ENCODE measurements at regions not wholly inside any gene's neighbourhood (a gene's known extent, or its start where the extent isn't known, plus 50 kb on each side); places are given as distances from the start of the nearest gene placed in this dataset.
A peak's percentile ranks its signal among the peaks of the same experiment; 100 is the strongest.
"Not testable (repeated sequence)": the region's sequence is repeated elsewhere in the genome, so short reads cannot be mapped to it uniquely, and the experiment has no call there.

DNA sequence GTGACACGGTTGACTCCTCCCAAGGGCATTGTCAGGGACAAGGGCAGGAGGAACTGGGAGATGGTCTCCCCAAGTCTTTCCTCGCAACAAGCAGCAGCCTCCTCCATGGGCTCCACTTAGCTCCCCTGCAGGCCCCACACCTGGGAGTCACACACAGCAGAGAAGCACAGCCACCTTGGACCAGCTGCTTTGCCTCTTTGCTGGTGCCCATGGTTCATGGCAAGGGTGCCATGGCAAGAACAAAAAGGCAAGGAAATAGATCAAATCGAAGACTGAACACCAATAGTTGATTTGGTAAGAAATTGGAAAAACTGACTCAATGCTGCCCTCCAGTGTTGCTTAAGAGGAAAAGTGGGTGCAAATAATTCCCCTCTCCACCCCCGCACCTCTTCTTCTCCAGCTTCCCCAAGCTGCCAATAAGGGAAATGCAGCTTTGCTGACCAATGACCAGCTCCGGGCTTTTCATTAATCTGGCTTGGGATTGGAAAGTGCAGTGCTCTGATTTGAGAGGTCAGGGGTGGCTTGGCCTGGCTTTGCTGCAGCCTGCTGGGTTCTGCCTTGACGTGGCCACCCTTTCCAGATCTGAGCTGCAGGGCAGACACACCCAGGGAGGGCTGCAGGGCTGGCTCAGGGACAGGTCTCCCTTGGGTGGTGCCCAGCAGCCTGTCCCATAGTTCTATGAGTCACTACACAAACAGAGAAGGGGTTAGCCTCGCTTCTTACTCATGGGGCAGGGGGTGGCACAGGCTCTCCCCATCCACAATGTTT, 162.0 kb downstream of the KLF13 start:
- peak; percentile 59 for DNase-seq

GRCh38 chr15:31489281-31489680, 162.6 kb downstream of the KLF13 start:
- no peak for DNase-seq

GRCh38 chr15:31489801-31490646, 163.4 kb downstream of the KLF13 start:
- no peak for DNase-seq

GRCh38 chr15:31494786-31495185, 168.2 kb downstream of the KLF13 start:
- DNase-seq: peak; percentile 19

DNA sequence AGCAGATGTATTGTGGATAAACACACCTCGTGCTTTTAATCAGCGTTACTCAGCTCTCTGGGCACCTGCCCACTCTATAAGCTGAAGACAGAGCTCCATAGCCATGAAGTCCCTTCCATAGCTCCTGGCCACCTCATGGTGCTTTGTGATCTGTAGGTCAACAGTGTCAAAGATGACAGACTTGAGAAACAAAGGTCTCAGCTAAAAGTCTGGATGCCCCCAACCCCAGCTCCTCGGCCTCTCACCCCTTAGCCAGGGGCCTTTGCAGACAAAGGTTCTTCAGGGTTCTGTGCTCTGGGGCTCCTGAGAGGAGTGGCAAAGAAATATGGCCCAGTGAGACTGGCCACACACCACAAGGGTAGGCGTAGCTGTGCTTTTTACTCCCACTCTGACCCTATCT, 168.6 kb downstream of the KLF13 start:
- DNase-seq: no peak

DNA sequence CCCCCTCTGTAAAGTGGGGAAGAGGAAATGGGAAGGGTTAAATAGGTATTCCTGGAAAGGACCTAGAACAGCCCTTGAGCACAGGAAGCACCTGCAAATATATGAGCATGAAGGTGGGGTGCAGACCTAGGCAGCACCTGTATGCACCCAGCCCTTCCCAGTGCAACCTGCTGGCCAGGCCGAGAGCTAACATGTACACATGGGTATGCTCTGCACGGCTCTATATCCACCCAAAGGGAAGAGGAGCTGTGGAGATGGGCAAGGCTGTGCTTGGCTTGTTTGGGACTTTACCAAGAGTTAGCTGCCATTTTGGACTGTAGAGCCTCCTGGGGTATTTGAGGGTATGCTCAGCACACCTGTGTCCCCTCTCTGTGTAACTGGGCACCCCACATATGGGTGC, 171.2 kb downstream of the KLF13 start:
- DNase-seq: peak; percentile 10

- DNase-seq: no peak
Measured at GRCh38 chr15:31498329-31498728, 171.7 kb downstream of the KLF13 start.

DNA sequence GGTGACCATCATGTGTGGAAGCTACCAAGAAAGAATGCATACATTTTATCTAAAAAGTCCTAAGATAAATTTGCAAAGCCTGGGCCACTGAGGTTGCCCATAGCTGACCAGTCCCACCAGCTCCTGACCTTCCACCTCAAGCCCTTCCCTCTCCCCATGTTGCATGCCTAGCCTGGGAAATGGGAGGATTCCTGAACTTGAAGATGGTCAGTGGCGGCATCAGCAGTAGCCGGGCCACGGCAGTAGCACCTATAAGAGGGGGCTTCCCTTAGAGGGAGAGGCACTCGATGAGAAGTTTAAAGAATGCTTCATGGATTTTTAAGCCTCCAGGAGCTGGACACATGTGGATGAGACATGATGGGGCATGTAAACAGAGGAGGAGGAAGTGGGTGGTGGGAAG, 172.1 kb downstream of the KLF13 start:
- DNase-seq: peak; percentile 18

GRCh38 chr15:31499236-31499952, 172.8 kb downstream of the KLF13 start:
- DNase-seq: peak; percentile 28

GRCh38 chr15:31499953-31500765, 173.5 kb downstream of the KLF13 start:
- peak; percentile 46 for DNase-seq

DNA sequence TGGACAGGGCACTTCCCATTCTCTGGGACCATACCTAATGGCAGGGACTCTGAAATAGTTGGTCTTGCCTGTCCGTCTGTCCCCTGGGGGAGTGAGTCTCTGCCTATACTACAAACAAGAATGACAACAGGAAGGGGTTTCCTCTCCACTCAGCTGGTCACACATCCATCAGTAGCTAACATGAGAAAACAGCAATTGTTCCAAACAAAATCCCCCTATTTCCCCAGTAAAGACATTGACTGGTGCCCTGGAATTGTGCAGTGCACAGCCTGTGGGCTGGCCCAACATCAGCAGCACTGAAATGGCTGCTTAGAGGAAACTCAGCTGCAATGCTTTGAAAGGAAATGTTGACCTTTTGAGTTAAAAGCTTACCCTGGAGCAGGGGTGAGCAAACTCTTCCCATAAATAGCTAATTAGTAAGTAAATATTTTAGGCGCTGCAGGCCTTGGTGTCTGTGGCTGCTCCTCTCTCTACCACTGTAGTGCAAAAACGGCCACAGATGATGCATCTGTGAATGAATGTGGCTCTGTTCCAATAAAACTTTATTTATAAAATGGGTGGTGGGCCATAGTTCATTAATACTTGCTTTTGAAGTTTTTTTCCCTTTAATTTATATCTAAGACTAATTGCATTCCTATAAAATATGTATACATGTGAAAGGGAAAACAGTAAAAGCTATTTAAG, 174.3 kb downstream of the KLF13 start:
- no peak for DNase-seq

DNA sequence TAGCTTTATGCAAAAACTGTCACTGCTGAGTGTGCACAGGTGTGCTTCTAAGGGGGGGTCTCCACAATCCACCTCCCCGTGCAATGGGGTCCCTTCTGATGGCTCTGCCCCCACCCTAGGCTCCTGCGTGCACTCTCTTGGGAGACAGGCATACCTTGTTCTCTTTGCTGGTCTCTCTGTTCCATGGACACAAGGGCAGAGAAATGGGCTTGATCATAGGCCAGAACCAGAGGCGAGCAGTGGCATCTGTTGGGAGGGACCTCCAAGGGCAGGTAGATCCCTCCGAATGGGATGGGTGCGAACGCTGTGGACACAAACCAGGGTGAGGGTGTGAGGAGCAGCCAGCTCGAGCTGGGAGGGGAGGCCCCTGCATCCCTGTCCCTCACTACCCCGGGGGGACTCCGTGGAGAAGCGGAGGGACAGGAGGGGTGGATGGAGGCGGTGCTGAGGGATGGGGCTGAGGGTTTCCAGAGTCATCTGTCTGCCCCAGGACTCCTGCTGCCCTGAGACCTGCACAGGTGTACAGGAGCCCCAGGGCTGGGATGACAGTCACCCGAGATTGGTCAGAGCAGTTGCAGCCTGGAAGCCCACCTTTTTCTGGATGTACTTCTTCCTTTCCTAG, 175.0 kb downstream of the KLF13 start:
- peak; percentile 19 for DNase-seq

- DNase-seq: peak; percentile 35
Measured at GRCh38 chr15:31502541-31503229, 176.1 kb downstream of the KLF13 start.

- DNase-seq: peak; percentile 27
Measured at GRCh38 chr15:31503256-31503655, 176.6 kb downstream of the KLF13 start.

GRCh38 chr15:31503758-31504461, 177.3 kb downstream of the KLF13 start:
- peak; percentile 19 for DNase-seq

GRCh38 chr15:31504462-31504839, 177.8 kb downstream of the KLF13 start:
- no peak for DNase-seq

GRCh38 chr15:31507573-31507972, 180.9 kb downstream of the KLF13 start:
- not testable (repeated sequence) for DNase-seq

DNA sequence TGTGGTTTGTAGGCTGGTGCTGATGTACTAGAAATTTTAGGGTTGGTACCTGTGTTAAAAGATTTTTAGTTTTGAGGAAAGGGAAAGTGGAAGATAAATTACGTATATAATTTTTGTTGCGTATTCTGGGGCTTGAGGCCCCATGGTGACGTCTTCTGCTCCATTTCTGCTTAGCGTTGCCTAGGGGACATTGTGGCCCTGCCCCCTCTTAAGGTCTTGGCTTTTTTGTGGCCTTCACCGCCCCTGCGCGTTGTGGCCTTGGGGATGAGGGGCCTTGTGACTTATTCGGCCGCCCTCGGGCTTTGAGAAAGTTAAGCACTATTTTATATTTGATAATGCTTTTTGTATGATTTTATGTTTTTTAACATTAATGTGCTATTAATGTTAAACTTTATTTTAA, 182.0 kb downstream of the KLF13 start:
- DNase-seq: no peak

GRCh38 chr15:31510057-31510456, 183.4 kb downstream of the KLF13 start:
- DNase-seq: peak; percentile 45

- DNase-seq: no peak
Measured at GRCh38 chr15:31511707-31512310, 185.2 kb downstream of the KLF13 start.
